ENCODE measurements at regions not wholly inside any gene's neighbourhood (a gene's known extent, or its start where the extent isn't known, plus 50 kb on each side); places are given as distances from the start of the nearest gene placed in this dataset.

DNA sequence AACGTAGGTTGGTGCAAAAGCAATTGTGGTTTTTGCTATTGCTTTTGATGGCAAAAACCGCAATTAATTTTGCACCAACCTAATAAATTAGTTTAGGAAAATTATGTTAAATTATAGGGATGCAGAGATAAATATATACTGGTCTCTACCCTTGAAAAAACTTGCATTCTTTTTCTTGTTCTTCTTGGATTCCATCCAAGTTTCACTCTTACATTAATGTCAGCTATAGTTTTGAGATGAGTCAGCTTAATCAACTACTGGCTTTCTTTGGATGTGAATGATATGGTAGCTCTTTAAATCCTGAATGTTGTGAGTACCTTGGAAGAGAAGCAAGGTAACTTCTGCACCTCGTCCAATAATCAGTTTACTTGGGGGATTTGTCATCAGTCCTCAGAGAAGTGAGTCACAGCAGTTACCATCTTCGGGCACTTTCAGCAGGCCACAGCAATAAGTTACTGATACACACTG lies 549.0 kb upstream of the ZNF608 start:
- in situ Hi-C loops (cut with MboI; ENCODE audit: low pct_ligation_motif_present in 1 of 4, low pct_unique_long_range_greater_than_20kb in 1 of 4, low sequenced_read_pairs in 3 of 4) (no loop called here), intact Hi-C loops (cut with DNase I; ENCODE audit: low total_unique reads) (no loop called here)
- 74 to 80% methylated on average over 2 to 4 of the region's 4 CpGs for WGBS, 2 donors (ENCODE audit: low coverage in 1 of 2)
- no peaks in the 10 kb centered on the region for H3K36me3 ChIP-seq
- H3K27me3 ChIP-seq: no peaks in the 10 kb centered on the region
- H3K4me1 ChIP-seq: no peaks in the 10 kb centered on the region
- no peaks in the 10 kb centered on the region for H3K9me3 ChIP-seq
- no peak overlapping the region for H3K27ac ChIP-seq
- no peak for DNase-seq
- TF ChIP-seq POLR2AphosphoS5 (IDR thresholded peaks at IDR 0.05) (no peak), CTCF (IDR thresholded peaks at IDR 0.05) (no peak), POLR2A (IDR thresholded peaks at IDR 0.05) (no peak), EP300 (IDR thresholded peaks at IDR 0.05; ENCODE audit: low read depth) (no peak)
- no peak overlapping the region for H3K4me3 ChIP-seq

GRCh38 chr5:125298258-125298657 lies 551.8 kb upstream of the ZNF608 start:
- intact Hi-C loops (cut with DNase I; ENCODE audit: low total_unique reads): no loop called here

GRCh38 chr5:125298746-125299379 lies 552.4 kb upstream of the ZNF608 start:
- WGBS, 2 donors (ENCODE audit: low coverage in 1 of 2): 65 to 100% methylated on average over 1 of the region's 1 CpG

More at GRCh38 chr5:125298258-125298657, 551.8 kb upstream of the ZNF608 start:
- Histone ChIP-seq H3K27ac (no peak overlapping the region), H3K36me3 (no peaks in the 10 kb centered on the region), H3K27me3 (no peaks in the 10 kb centered on the region), H3K4me1 (no peaks in the 10 kb centered on the region), H3K9me3 (no peaks in the 10 kb centered on the region), H3K4me3 (no peak overlapping the region)
- TF ChIP-seq POLR2A (IDR thresholded peaks at IDR 0.05): no peak
- no peak for DNase-seq
- in situ Hi-C loops (cut with MboI; ENCODE audit: low pct_ligation_motif_present in 1 of 4, low pct_unique_long_range_greater_than_20kb in 1 of 4, low sequenced_read_pairs in 3 of 4): no loop called here

GRCh38 chr5:125301711-125302110 lies 555.3 kb upstream of the ZNF608 start:
- DNase-seq: no peak
- no peaks in the 10 kb centered on the region for H3K27me3 ChIP-seq
- no peaks in the 10 kb centered on the region for H3K9me3 ChIP-seq
- intact Hi-C loops (cut with DNase I; ENCODE audit: low total_unique reads) (no loop called here), in situ Hi-C loops (cut with MboI; ENCODE audit: low pct_ligation_motif_present in 1 of 4, low pct_unique_long_range_greater_than_20kb in 1 of 4, low sequenced_read_pairs in 3 of 4) (no loop called here)
- no peak overlapping the region for H3K4me3 ChIP-seq
- no peaks in the 10 kb centered on the region for H3K36me3 ChIP-seq
- 75 to 85% methylated on average over 3 of the region's 3 CpGs for WGBS, 2 donors (ENCODE audit: low coverage in 1 of 2)
- H3K4me1 ChIP-seq: no peaks in the 10 kb centered on the region
- TF ChIP-seq POLR2A (IDR thresholded peaks at IDR 0.05): no peak
- TF ChIP-seq POLR2AphosphoS5 (IDR thresholded peaks at IDR 0.05): no peak
- TF ChIP-seq EP300 (IDR thresholded peaks at IDR 0.05; ENCODE audit: low read depth): no peak
- TF ChIP-seq CTCF (IDR thresholded peaks at IDR 0.05): no peak
- H3K27ac ChIP-seq: no peak overlapping the region

More at GRCh38 chr5:125298746-125299379, 552.4 kb upstream of the ZNF608 start:
- intact Hi-C loops (cut with DNase I; ENCODE audit: low total_unique reads): no loop called here
- no peak for TF ChIP-seq EP300 (IDR thresholded peaks at IDR 0.05; ENCODE audit: low read depth)
- TF ChIP-seq POLR2AphosphoS5 (IDR thresholded peaks at IDR 0.05): no peak
- TF ChIP-seq CTCF (IDR thresholded peaks at IDR 0.05): no peak
- TF ChIP-seq POLR2A (IDR thresholded peaks at IDR 0.05): no peak
- no peak overlapping the region for H3K4me3 ChIP-seq
- H3K4me1 ChIP-seq: no peaks in the 10 kb centered on the region
- H3K9me3 ChIP-seq: no peaks in the 10 kb centered on the region
- in situ Hi-C loops (cut with MboI; ENCODE audit: low pct_ligation_motif_present in 1 of 4, low pct_unique_long_range_greater_than_20kb in 1 of 4, low sequenced_read_pairs in 3 of 4): no loop called here
- H3K27me3 ChIP-seq: no peaks in the 10 kb centered on the region
- H3K36me3 ChIP-seq: no peaks in the 10 kb centered on the region
- no peak overlapping the region for H3K27ac ChIP-seq
- no peak for DNase-seq

- 70 to 84% methylated on average over 3 to 4 of the region's 4 CpGs for WGBS, 2 donors (ENCODE audit: low coverage in 1 of 2)
- TF ChIP-seq EP300 (IDR thresholded peaks at IDR 0.05; ENCODE audit: low read depth) (no peak), CTCF (IDR thresholded peaks at IDR 0.05) (no peak), POLR2A (IDR thresholded peaks at IDR 0.05) (no peak), POLR2AphosphoS5 (IDR thresholded peaks at IDR 0.05) (no peak)
- intact Hi-C loops (cut with DNase I; ENCODE audit: low total_unique reads): no loop called here
Observed at GRCh38 chr5:125302577-125302976, 556.1 kb upstream of the ZNF608 start.

More at GRCh38 chr5:125302577-125302976, 556.1 kb upstream of the ZNF608 start:
- no peaks in the 10 kb centered on the region for H3K36me3 ChIP-seq
- no peak overlapping the region for H3K27ac ChIP-seq
- no peaks in the 10 kb centered on the region for H3K4me1 ChIP-seq
- DNase-seq: no peak
- no peak overlapping the region for H3K4me3 ChIP-seq
- in situ Hi-C loops (cut with MboI; ENCODE audit: low pct_ligation_motif_present in 1 of 4, low pct_unique_long_range_greater_than_20kb in 1 of 4, low sequenced_read_pairs in 3 of 4): no loop called here
- no peaks in the 10 kb centered on the region for H3K9me3 ChIP-seq
- H3K27me3 ChIP-seq: no peaks in the 10 kb centered on the region
